Smooth muscle cell (in vitro differentiated cells): ENCODE measurements at regions not wholly inside any gene's neighbourhood (a gene's known extent, or its start where the extent isn't known, plus 50 kb on each side); places are given as distances from the start of the nearest gene placed in this dataset.

Experiments used
- DNase-seq: peaks from one replicate; lab custom pipeline; 2025; ENCODE audit not compliant: unreplicated experiment; lab: John Stamatoyannopoulos, UW
- H2AFZ ChIP-seq: fragments of 200-600 bp; sonication (generic); 2 replicates; pipeline ENCODE4 v1.6.0; 2016; ENCODE audit warnings: antibody characterized with exemption, low read depth, mild to moderate bottlenecking
- H3F3A ChIP-seq: fragments of 200-600 bp; sonication (generic); 2 replicates; pipeline ENCODE4 v1.6.0; 2017; ENCODE audit warnings: antibody characterized with exemption, low read depth
- H3K27ac ChIP-seq: fragments of 200-600 bp; sonication (generic); 2 replicates; pipeline ENCODE4 v1.5.1; 2016; ENCODE audit warnings: low read depth, mild to moderate bottlenecking
- H3K27me3 ChIP-seq: fragments of 200-600 bp; sonication (generic); 2 replicates; pipeline ENCODE4 v1.6.1; 2016; ENCODE audit warnings: low read depth, mild to moderate bottlenecking
- H3K36me3 ChIP-seq: fragments of 200-600 bp; sonication (generic); 2 replicates; pipeline ENCODE4 v1.5.1; 2016; ENCODE audit warnings: low read depth
- H3K4me1 ChIP-seq: fragments of 200-600 bp; sonication (generic); 2 replicates; pipeline ENCODE4 v1.5.1; 2016; ENCODE audit warnings: low read depth
- H3K4me2 ChIP-seq: fragments of 200-600 bp; sonication (generic); 2 replicates; pipeline ENCODE4 v1.6.0; 2016; ENCODE audit warnings: mild to moderate bottlenecking
- H3K4me3 ChIP-seq: fragments of 200-600 bp; sonication (generic); 2 replicates; pipeline ENCODE4 v1.5.1; 2016; ENCODE audit warnings: mild to moderate bottlenecking
- H3K79me2 ChIP-seq: fragments of 200-600 bp; sonication (generic); 2 replicates; pipeline ENCODE4 v1.6.0; 2016; ENCODE audit warnings: low read depth, mild to moderate bottlenecking
- H3K9ac ChIP-seq: fragments of 200-600 bp; sonication (generic); 2 replicates; pipeline ENCODE4 v1.6.0; 2016; ENCODE audit warnings: low read depth
- H3K9me3 ChIP-seq: fragments of 200-600 bp; sonication (generic); replicated peaks from 2 replicates; pipeline ENCODE4 v1.5.1; 2016; ENCODE audit warnings: low read depth
- H4K20me1 ChIP-seq: fragments of 200-600 bp; sonication (generic); 2 replicates; pipeline ENCODE4 v1.6.0; 2016; ENCODE audit warnings: low read depth
- CTCF ChIP-seq: fragments of 200-600 bp; sonication (generic); IDR thresholded peaks from 2 replicates; pipeline ENCODE4 v1.5.1; 2017; ENCODE audit warnings: borderline replicate concordance, mild to moderate bottlenecking, antibody characterized with exemption; ENCODE audit not compliant: insufficient read depth, poor library complexity, severe bottlenecking
- WGBS: methylation state at CpG from one replicate; pipeline ENCODE4 v1.1.7; 2016; ENCODE audit warnings: low lambda C conversion rate; 5-methylcytosine and 5-hydroxymethylcytosine counted together

GRCh38 chr3:110454066-110454465 lies 617.5 kb upstream of the NECTIN3 start:
- no peak for TF ChIP-seq CTCF
- H3K4me2 ChIP-seq = no peak overlapping the region

GRCh38 chr3:110456001-110456400 lies 615.6 kb upstream of the NECTIN3 start:
- H3K36me3 ChIP-seq = no peaks in the 10 kb centered on the region
- H4K20me1 ChIP-seq = no peaks in the 10 kb centered on the region
- no peaks in the 10 kb centered on the region for H3K4me1 ChIP-seq
- DNase-seq = no peak
- H3K79me2 ChIP-seq = no peaks in the 10 kb centered on the region
- H3K27ac ChIP-seq = no peak overlapping the region
- 93% methylated on average over 2 of the region's 2 CpGs for WGBS
- no peaks in the 10 kb centered on the region for H3F3A ChIP-seq
- no peaks in the 10 kb centered on the region for H3K9me3 ChIP-seq
- no peak overlapping the region for H3K9ac ChIP-seq
- H3K4me3 ChIP-seq = no peak overlapping the region
- H3K27me3 ChIP-seq = no peaks in the 10 kb centered on the region
- TF ChIP-seq CTCF = no peak
- no peak overlapping the region for H2AFZ ChIP-seq
- H3K4me2 ChIP-seq = no peak overlapping the region

More at GRCh38 chr3:110454066-110454465, 617.5 kb upstream of the NECTIN3 start:
- no peak overlapping the region for H2AFZ ChIP-seq
- no peak for DNase-seq
- H3K79me2 ChIP-seq = no peaks in the 10 kb centered on the region
- H3K27ac ChIP-seq = no peak overlapping the region
- H3K4me3 ChIP-seq = no peak overlapping the region
- H3K4me1 ChIP-seq = no peaks in the 10 kb centered on the region
- no peak overlapping the region for H3K9ac ChIP-seq
- H4K20me1 ChIP-seq = no peaks in the 10 kb centered on the region
- H3K36me3 ChIP-seq = no peaks in the 10 kb centered on the region
- 95% methylated on average over 4 of the region's 4 CpGs for WGBS
- no peaks in the 10 kb centered on the region for H3K9me3 ChIP-seq
- H3F3A ChIP-seq = no peaks in the 10 kb centered on the region
- H3K27me3 ChIP-seq = no peaks in the 10 kb centered on the region

DNA sequence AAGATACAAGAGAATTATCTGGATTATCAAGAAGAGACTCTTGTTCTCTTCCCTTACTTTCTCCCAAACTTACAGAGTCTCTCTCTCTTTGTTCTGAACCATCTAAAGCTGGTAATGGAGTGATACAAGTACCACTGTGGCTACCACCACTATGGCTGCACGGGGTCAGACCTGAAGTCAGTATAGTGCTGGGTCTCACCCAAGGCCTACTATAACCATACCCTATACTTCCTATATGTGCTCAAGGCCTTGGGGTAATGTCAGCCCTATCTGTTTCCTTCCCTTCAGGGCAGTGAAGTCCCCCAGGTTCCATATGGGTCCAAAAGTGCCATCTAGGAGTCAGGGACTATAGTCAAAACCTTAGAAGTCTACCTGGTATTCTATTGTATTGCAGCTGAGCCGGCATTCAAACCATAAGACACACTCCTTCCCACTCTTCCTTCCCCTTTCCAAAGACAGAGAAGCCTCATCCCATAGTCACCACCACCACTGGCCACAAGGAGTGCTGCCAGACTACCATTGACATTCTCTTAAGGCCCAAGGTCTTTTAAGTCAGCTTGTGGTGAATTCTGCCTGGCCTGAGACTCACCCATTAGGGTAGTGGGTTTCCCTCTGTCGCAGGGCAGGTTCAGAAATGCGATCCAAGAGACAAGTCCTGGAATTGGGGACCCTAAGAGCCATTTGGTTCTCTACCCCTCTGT lies 615.0 kb upstream of the NECTIN3 start:
- H3F3A ChIP-seq = no peaks in the 10 kb centered on the region
- H3K4me3 ChIP-seq = no peak overlapping the region
- TF ChIP-seq CTCF = no peak
- no peak overlapping the region for H3K27ac ChIP-seq
- H3K27me3 ChIP-seq = no peaks in the 10 kb centered on the region
- H3K79me2 ChIP-seq = no peaks in the 10 kb centered on the region
- 90% methylated on average over 4 of the region's 4 CpGs for WGBS
- H3K36me3 ChIP-seq = no peaks in the 10 kb centered on the region
- no peaks in the 10 kb centered on the region for H4K20me1 ChIP-seq
- no peaks in the 10 kb centered on the region for H3K4me1 ChIP-seq
- no peak overlapping the region for H2AFZ ChIP-seq
- H3K9me3 ChIP-seq = no peaks in the 10 kb centered on the region
- H3K9ac ChIP-seq = no peak overlapping the region
- DNase-seq = no peak
- H3K4me2 ChIP-seq = no peak overlapping the region

GRCh38 chr3:110457508-110457907 lies 614.1 kb upstream of the NECTIN3 start:
- Histone ChIP-seq H3K9ac (no peak overlapping the region), H3K4me2 (no peak overlapping the region), H3K36me3 (no peaks in the 10 kb centered on the region), H3K4me1 (no peaks in the 10 kb centered on the region), H3K4me3 (no peak overlapping the region), H2AFZ (no peak overlapping the region), H3K27me3 (no peaks in the 10 kb centered on the region), H4K20me1 (no peaks in the 10 kb centered on the region), H3K27ac (no peak overlapping the region), H3F3A (no peaks in the 10 kb centered on the region), H3K9me3 (no peaks in the 10 kb centered on the region), H3K79me2 (no peaks in the 10 kb centered on the region)
- DNase-seq = no peak
- 59% methylated on average over 5 of the region's 5 CpGs for WGBS
- TF ChIP-seq CTCF = no peak
